Endothelial cell (in vitro differentiated cells): ENCODE measurements at regions not wholly inside any gene's neighbourhood (a gene's known extent, or its start where the extent isn't known, plus 50 kb on each side); places are given as distances from the start of the nearest gene placed in this dataset.

ENCODE experiments used
- DNase-seq: peaks from one replicate; pipeline ENCODE4 v3.0.0; 2021; ENCODE audit warnings: low spot score
- H3K27ac Mint-ChIP-seq: one replicate; pipeline ENCODE4 v1.8.0; 2021; ENCODE audit warnings: mixed read lengths, inconsistent platforms; ENCODE audit not compliant: unreplicated experiment
- H3K27me3 Mint-ChIP-seq: one replicate; pipeline ENCODE4 v1.8.0; 2021; ENCODE audit warnings: mild to moderate bottlenecking, moderate library complexity, mixed read lengths, inconsistent platforms; ENCODE audit not compliant: unreplicated experiment
- H3K36me3 Mint-ChIP-seq: one replicate; pipeline ENCODE4 v1.8.0; 2021; ENCODE audit warnings: mild to moderate bottlenecking, low read depth, mixed read lengths, inconsistent platforms; ENCODE audit not compliant: unreplicated experiment
- H3K4me1 Mint-ChIP-seq: one replicate; pipeline ENCODE4 v1.8.0; 2021; ENCODE audit warnings: mild to moderate bottlenecking, mixed read lengths, inconsistent platforms; ENCODE audit not compliant: unreplicated experiment
- H3K4me3 Mint-ChIP-seq: one replicate; pipeline ENCODE4 v1.8.0; 2021; ENCODE audit warnings: mild to moderate bottlenecking, mixed read lengths, inconsistent platforms; ENCODE audit not compliant: unreplicated experiment
- H3K9me3 Mint-ChIP-seq: one replicate; pipeline ENCODE4 v1.8.0; 2021; ENCODE audit warnings: mixed read lengths, inconsistent platforms; ENCODE audit not compliant: unreplicated experiment
- TF ChIP-seq, protein P1 (sequence below): fragments of 200-600 bp; sonication (generic); IDR thresholded peaks from one replicate; pipeline ENCODE4 v1.5.0; 2021; ENCODE audit warnings: antibody characterized with exemption; ENCODE audit not compliant: unreplicated experiment

DNA sequence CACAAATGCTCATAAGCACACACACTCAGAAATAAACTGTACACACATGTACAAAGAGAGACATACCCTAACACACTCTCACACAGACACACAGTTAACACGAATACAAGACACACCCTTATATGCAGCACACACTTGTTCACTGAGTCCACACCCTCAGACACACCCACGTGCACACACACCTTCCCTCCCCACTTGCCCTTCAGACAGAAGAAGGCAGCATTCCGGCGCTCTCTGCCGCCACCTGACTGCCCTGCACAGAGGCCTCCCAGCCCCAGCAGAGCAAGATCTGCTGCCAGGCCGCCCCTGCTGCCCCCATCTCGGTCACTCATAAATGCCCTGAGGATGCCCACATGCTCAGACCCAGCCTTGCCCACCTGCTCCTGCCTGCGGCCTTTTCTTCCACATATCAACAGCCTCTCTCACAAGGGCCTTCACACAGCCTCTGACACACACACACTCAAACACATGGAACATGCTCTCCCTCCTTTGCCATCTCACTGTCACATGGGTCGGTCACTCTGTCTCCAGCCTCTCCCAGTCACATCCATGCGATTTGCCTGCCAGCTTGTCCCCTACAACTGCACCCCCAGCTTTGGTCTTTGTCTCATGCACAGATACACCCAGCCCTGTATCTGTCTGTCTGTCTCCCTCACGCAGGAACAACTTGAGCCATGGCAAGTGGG is 71.1 kb downstream of the EPHB3 start:
- TF ChIP-seq, protein P1, sequence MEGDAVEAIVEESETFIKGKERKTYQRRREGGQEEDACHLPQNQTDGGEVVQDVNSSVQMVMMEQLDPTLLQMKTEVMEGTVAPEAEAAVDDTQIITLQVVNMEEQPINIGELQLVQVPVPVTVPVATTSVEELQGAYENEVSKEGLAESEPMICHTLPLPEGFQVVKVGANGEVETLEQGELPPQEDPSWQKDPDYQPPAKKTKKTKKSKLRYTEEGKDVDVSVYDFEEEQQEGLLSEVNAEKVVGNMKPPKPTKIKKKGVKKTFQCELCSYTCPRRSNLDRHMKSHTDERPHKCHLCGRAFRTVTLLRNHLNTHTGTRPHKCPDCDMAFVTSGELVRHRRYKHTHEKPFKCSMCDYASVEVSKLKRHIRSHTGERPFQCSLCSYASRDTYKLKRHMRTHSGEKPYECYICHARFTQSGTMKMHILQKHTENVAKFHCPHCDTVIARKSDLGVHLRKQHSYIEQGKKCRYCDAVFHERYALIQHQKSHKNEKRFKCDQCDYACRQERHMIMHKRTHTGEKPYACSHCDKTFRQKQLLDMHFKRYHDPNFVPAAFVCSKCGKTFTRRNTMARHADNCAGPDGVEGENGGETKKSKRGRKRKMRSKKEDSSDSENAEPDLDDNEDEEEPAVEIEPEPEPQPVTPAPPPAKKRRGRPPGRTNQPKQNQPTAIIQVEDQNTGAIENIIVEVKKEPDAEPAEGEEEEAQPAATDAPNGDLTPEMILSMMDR: no peak
- Mint-ChIP-seq H3K27ac (peak overlapping the region; percentile 3), H3K27me3 (peaks cover 15% of the 10 kb centered on the region), H3K36me3 (peaks cover 4% of the 10 kb centered on the region), H3K9me3 (no peaks in the 10 kb centered on the region), H3K4me3 (no peak overlapping the region), H3K4me1 (peaks cover 6% of the 10 kb centered on the region)
- no peak for DNase-seq
